GM19238 (cell line): ENCODE measurements at regions not wholly inside any gene's neighbourhood (a gene's known extent, or its start where the extent isn't known, plus 50 kb on each side); places are given as distances from the start of the nearest gene placed in this dataset.

ENCODE experiments used
- DNase-seq: peaks from one replicate; pipeline ENCODE4 v3.0.0; 2011; ENCODE audit warnings: low spot score; ENCODE audit not compliant: insufficient read length

DNA sequence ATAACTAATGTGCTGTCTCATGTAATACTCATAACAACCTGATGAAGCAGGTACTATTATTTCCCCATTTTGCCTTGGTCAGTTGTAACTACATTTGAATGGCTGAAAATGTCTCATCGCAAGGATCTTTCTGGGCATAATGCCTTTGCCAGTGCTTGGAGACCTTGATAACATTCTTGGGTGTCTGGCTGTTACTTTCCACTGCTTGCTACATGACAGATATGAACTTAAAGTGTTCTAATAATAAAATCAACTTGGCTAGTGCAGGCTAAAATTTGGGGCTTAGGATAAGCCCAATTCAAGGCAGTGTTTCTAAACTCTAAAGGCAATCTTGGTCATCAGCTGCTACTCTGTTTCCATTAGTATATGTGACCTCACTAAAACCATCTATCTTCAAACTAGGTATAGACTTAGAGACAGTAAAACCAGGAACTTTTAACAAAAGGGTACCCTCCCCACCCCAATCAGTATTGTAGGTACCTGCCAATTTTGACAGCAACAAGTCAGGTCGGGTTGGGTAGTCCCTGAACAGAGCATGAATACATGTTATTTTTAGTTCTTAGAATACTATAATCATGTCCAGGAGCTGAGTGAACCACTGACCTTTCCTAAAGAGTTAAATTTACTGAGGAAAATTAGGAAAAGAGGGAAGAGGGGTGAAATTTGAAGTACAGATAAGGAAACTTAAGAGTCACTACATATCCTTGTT lies 68.2 kb upstream of the AHR start:
- no peak for DNase-seq

GRCh38 chr7:17233603-17234002 lies 64.8 kb upstream of the AHR start:
- no peak for DNase-seq

DNA sequence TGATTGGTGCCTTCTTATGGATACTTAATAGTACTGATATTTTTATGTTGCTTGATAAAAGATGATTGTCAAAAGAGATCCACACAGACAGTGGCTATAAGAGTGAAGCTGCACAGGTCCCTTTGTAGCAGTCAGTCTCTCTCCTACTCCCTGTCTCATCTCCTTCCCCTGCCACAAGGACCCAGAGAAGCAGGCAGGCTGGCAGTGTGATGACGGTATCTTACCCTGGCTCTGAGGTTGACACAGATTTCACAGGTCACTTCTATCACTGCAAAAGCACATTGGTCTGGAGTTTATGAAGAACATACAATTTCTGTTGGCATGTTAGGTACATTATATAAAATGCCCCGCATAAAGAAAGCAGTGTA lies 64.4 kb upstream of the AHR start:
- DNase-seq, result no peak

DNA sequence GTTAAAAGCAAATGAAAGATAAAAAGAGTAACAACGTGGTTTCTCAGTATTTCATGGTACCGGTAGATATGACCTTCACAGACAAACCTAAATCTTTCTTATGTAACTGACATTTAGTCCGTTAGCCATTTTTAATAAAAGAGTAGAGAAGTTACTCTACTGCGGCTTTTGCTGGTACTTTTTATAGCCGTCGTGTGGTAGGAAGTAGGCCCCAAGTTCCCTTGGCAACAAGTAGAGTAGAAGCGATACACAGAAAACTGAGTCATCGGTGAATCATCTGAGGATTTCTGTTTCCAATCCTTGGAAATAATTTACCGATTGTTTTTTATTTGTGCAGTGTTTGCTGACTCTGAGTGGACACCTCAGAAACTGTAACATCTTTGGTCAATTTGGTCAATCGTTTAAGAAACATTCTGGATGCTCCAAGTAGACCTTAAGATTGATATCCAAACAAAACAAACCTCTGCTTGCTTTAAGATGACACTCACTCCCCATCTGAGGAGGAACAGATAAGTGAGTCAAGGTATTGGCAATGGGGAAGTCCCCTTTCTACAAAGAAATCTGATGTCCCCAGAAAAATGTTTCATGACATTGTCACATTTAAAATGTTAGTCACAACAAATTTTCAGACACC lies 63.9 kb upstream of the AHR start:
- DNase-seq, result peak; percentile 21

- no peak for DNase-seq
These were observed 62.3 kb upstream of the AHR start for GRCh38 chr7:17236171-17236570.

- no peak for DNase-seq
These were observed 61.8 kb upstream of the AHR start for GRCh38 chr7:17236603-17237002.

DNA sequence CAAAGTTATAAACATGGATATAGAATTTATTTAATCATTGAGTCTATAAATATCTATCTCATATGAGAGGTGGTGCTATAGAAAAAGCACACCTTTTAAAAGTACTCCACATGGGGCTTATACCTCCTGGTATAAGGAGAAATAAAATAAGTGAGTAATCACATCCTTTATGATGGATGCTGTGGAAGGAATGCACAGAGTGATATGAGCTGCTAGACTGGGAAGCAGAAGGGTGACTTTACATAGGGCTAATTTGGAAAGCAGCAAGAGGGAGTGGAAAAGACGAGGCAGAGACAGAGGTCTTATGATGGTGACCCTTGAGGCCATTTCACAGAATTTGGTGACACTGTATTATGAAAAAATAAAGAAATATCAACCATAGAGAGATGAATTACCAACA lies 59.4 kb upstream of the AHR start:
- DNase-seq, result no peak

DNA sequence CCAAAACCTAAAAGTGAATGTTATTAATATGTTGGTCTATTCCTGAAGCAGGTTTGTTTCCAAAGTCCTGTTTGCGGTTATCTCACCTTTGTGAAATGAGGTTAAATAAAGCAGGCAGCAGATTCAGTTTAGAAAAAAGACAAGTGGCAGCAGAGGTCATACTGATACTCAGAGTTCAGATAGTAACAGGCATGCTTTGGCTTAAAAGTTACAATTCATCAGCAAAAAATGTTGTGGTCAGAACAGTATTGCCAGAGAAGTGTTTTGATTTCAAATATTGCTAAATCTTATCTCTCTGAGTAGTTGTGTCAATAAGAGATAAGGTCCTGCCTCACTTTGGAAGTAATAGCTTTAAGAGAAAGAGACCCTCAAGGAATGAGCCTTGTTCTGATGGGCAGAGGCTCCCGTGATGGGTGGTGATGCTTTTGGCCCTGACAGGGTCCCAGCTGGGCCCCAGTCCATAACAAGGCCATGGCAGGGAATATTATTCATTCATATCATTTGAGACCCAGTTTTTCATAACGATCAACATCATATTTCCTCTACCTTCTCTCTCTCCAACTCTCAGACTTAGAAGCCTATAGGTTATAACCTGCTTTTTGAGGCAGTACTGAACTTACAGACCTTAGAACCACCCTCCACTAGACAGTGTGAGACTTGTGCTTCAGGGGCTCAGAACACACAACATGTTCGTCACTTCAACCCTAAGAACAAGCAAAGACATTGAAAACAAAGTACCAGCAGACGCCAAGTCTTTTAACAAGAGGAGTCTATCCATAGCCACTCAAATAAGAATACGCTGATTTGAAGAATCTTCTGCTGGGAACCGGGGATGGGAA lies 58.5 kb upstream of the AHR start:
- DNase-seq, result no peak

- DNase-seq, result no peak
These were observed 55.9 kb upstream of the AHR start for GRCh38 chr7:17242504-17242903.

GRCh38 chr7:17244786-17245185 lies 53.7 kb upstream of the AHR start:
- DNase-seq, result no peak

GRCh38 chr7:17247357-17247756 lies 51.1 kb upstream of the AHR start:
- no peak for DNase-seq

GRCh38 chr7:17248527-17248926 lies 49.9 kb upstream of the AHR start:
- no peak for DNase-seq
